ENCODE measurements at regions not wholly inside any gene's neighbourhood (a gene's known extent, or its start where the extent isn't known, plus 50 kb on each side); places are given as distances from the start of the nearest gene placed in this dataset.

DNA sequence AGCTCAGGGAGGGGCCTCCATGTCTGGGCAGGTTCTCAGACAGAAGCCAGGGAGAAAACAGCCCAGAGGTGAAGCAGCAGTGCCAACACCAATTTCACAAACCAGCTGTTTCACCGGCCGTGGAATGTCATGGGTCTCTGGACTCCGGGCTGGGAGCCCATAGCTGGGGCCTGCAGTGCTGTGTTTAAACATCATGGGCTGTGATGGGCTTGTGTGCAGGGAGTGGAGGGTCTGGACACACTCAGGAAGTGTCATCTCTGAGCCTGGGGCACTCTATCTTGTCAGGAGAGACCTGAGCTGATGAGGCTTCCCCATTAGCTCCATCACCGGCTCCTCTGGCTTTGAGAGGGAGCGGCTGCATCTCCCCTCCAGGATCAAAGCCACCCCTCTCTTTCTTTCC lies 173.6 kb upstream of the IGSF21 start:
- no peak for DNase-seq

DNA sequence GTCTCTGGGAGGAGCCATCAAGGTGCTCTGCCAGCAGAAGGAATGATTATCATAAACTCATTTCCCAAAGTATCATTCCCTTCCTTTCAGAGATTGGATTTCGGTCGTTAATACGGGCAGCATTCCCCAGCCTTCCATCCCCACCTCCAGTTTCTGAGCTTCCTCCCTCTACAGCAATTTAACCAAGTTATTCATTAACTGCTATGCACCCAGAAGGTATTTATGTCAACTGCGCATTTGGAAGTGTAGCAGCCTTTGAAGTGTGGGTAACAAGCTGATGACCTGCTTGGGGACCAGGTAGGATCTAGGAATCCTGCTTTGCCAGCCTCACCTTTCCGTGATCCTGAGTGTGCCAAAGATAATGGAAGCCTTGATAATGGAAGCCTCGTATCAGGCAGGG lies 172.4 kb upstream of the IGSF21 start:
- no peak for DNase-seq

DNA sequence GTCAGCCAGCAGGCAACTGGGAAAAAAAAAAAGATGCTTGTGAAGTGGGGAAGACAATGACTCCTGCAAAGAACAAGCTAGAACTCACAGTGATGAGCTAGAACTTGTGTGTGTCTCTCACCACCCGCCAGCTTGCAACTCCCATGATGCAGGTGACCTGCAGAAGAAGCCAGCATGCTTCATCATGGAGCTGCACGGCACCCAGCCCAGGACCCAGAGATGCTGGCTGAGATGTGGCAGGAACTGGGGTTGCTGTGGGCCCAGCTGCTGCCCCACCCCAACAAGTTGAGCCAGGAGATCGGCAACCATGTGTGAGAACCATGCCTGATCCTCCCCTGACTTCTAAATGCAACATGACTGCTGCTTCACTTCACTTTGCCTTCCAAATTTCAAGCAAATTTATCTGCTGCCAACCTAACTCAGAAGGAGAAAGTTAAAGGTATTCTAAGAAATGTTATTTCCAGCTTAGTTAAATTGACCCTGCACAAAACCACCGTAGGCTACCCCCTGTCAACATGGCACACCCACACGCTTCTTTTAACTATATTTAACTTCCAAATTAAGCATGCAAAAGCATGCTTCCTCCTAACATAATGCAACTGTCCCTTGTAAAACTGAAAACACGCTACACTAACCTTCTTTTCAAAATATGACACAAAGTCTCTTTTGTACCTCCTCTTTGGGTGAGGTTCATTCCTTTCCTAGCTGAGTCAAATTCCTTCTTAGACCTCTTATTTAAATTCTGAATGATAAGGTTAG lies 166.0 kb upstream of the IGSF21 start:
- no peak for DNase-seq

DNA sequence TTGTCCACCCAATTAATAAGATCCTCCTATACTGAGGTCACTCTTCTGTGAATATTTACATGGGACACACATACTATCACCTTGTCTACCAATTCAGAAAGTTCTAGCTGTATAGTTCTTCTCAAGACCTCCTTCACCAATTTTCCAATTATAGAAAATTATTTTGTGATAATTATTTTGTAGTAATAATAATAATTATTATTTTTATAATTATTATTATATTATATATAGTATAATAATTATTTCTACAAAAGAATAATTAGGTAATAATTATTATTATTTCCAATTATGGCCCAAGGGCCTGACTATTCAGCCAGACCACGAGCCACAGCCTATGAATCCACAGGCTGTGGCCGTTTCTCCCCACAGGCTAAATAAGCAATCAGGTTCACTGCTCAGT lies 164.1 kb upstream of the IGSF21 start:
- DNase-seq, result no peak

DNA sequence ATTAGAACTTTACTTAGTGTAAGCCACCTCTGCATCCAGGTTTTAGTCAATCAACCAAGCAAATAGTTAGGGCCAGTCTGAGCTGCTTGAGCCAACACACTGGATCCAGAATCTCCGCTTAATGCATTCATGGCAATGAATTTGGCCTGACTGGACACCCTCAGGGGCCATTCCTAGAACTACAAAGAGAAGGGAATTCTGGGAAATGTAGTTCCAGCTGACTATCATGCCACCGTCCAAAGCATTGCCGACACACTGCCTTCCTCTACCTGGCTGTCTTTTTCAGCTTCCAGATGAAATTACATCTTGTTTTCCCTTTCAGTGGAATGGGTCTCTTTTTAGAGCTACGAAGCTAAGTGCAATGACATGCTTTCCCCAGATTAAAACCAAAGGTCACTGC lies 163.0 kb upstream of the IGSF21 start:
- DNase-seq, result no peak

DNA sequence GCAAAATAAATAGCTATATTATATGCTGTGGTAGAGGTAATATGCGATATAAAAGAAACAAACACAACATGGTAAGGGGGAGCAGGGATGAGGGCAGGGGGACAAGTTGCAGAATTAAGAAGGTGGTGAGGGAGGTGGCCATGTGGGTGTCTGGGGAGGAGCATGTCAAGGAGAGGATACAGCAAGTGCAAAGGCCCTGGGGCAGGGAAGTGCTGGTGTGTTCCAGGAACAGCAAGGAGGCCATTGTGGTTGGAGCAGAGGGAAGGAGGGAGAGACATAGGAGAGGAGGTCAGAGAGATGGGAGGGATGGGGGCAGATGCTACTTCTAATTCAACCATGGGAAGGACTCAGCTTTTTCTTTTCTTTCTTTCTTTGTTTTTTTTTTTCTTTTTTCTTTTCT lies 161.2 kb upstream of the IGSF21 start:
- DNase-seq, result no peak

DNA sequence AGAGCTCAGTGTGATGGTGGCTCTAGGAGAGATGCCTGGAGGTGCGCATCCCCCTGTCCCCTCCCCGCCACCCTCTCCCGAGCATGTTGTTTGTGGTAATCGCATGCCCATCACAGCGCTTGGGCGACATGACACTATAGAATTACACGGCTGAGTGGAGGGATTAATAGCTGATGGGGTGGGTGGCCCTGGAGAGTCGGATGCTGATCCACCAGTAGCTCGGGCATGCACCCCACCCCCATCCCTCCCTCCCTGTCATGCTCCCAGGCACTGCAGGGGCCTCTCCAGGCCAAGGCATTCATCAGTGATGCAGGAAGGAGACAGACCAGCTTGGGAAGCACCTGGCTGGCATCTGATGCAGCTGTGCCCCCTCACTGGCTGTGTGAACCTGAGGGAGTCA lies 159.0 kb upstream of the IGSF21 start:
- peak; percentile 29 for DNase-seq

DNA sequence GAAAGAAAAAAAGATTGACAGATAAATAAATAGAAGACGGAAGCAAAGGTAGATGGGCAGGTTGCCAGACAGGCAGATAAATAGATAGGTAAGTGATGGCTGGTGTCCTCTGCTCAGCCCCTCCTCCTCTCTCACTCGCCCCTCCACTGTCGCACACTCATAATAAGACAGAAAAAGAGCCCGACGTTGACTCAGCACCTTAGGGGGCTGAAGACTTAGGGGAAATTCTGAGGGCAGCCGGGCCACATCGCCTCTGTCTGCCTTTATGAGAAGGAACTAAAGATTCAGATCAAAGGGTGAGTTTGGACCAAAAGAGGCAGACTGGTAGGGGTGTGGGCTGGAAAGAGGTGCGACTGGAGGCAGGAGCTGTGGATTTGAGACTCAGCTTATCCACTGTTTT lies 158.1 kb upstream of the IGSF21 start:
- DNase-seq, result no peak

DNA sequence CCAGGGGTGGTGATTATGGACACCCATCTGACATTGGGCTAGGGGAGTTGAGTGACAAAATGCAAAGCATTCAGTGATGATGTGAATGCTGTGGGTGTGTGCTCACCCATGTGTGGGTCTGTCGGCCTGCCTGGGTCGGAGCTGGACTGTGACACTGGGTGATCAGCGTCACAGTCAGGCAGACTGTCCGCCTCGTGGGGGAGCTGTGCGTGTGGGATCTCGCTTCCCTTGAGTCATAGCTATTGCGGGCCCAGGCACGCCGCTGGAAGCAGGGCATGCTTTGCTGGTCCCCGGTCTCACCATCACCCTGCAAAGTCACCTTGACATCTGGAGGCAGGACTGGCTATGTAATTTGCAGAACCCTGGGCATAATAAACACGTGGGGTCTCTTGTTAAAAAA lies 156.9 kb upstream of the IGSF21 start:
- no peak for DNase-seq

DNA sequence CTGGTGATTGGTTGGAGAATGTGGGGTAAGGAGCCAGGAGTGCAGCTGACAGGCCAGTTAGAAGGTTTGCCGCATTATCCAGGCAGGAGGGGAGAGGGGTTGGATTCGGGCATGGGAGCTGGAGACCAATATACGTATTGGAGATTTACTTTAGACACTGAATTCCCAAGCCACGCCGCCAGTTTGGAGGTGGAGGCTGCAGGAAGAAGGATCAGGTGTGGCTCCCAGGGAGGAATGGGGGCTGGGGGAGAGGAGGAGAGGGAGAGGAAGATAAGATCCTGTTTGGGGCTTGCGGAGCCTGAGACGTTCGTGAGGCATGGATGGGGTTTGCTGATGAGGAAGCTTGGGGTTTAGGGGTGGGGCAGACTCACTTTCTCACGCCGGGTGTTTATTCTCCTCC lies 155.1 kb upstream of the IGSF21 start:
- no peak for DNase-seq

DNA sequence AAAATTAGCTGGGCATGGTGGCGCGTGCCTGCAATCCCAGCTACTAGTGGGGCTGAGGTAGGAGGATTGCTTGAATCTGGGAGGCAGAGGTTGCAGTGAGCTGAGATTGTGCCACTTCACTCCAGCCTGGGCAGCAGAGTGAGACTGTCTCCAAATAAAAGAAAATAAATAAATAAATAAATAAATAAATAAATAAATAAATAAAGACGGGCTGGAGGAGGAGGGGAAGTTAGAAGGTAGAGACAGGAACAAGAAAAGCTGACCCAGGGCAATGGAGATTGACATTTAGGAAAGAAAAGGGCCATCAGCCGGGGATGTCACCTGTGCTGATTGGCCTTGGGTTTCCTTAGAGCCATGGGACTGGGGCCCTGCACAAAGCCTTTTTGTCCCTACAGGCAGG lies 153.7 kb upstream of the IGSF21 start:
- DNase-seq, result no peak

DNA sequence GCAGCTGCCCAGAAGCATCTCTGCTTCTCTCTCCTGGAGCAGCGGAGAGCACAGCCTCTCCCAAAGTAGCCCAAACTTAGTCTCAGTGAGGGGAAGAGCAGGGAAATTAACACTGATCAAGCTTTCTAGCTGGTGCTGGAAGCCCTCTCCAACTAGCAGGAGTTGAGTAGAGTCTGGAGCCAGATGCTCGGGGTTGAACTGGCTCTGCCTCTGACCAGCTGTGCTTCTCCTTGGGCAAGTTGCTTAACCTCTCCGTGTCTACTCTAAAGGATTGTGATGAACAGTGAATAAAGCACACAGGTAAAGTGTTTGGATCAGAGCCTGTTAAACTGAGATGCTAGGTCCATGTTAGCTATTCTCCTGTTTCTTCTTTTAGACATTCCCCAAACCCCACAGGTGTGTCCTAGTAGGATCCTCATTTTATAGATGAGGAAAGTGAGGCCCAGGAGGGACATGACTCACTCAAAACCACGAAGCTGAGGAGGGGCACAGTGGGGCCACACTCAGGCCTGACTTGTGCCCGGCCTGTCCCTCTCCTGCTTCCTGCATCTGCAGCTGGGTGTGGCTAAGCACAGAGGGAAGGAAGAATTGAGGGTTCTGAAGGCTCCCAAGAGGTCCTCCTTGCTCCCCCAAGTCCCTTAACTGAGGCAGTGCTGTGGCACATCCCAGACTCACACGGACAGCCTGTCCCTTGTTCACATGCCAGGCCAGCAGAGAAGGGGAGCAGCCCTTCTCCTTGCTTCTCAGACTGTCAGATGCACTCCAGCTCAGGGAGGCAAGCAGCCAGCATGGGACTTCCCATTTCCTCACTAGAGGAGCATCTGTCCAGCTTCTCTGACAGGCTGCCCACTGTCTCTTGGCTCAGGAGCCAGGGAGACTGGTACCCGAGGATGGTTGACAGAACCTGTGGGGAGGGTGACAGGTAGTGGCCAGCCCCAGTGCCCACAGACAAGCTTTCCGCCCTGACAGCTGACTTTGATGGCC lies 152.0 kb upstream of the IGSF21 start:
- DNase-seq, result no peak

DNA sequence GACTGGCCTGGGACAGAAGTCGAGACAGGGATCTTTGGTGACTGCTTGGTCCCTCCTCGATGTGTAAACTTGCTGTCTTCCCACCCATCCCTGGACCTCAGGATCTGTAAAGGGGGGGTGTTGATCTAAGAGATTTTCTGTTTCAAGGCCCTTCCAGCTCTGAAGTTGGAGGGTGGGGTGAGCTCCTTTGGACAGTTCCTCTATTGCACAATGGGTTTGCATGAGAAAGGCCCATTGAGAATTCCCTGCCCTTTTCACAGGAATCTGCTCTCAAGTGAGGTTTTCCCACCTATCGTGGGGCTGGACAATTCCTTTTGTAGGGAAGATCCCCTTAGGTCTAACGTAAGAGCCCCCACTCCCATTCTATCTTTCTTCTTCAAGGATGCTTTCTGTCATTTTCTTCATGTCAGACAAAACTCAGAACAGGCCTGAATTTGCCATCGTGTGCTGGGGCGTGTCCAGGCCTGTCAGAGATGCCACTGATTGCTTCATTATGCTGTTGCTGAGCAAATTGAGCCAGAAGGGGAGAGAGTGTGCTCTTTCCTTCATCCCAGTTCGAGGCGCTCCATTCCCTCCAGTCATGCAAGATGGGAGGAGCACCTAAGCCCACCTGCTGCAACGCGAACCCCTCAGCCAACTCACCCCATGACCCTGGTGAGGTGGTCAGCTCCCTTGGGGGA lies 149.9 kb upstream of the IGSF21 start:
- DNase-seq, result peak; percentile 58

DNA sequence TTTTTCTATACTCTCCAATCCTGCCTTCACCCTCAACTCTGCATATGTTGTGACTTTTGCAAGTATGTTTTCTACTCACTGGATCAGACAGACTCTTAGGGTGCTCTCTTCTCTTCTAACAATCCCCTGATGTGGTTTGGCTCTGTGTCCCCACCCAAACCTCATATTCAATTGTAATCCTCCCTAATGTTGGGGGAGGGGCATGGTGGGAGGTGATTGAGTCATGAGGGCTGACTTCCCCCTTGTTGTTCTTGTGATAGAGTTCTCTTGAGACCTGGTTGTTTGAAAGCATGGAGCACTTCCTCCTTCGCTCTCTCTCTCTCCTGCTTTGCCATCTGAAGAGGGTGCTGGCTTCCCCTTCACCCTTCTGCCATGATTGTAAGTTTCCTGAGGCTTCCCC lies 148.9 kb upstream of the IGSF21 start:
- peak; percentile 28 for DNase-seq

DNA sequence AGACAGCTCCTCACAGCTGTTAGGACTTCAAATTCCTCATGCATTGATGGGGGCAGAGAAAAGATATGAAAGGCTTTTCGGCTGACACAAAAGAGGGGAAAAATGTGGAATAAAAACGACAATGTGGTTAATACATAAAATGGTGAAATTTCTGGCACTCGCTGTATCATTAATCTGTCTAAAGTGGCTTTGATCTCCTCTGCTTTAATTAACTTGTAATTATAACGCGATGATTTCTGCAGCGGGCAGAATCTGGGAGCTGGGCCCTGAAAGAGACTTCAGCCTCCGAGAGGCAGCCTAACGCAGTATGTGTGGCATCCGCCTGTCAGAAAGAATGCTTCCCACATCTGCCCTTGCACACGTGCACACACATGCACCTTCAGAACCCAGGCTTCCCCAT lies 144.1 kb upstream of the IGSF21 start:
- DNase-seq, result no peak

DNA sequence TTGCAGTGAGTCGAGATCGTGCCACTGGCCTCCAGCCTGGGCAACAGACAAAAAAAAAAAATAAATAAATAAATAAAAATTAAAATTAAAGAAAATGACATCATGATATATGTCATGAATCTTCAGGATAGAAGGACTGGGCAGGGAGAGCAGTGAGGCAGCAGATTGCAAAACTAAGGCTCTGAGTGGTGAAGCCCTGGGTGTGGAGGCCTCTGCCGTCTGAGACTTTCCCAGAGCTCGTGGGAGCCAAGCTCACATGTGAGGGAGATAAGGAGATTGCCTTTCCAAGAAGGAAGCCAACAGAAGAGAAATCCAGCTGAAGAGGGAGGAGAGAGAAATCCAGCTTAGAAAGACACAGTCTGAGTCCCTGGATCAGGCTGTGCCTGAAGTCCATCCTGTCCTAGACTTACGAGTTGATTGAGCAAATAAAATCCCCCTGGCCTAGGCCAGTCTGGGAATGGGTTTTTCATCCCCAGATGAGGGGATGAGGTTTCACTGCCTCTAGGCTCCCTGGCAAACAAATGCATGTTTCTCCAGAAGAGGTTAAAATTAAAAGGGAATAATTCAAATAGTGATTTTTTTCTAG lies 142.0 kb upstream of the IGSF21 start:
- DNase-seq, result no peak

DNA sequence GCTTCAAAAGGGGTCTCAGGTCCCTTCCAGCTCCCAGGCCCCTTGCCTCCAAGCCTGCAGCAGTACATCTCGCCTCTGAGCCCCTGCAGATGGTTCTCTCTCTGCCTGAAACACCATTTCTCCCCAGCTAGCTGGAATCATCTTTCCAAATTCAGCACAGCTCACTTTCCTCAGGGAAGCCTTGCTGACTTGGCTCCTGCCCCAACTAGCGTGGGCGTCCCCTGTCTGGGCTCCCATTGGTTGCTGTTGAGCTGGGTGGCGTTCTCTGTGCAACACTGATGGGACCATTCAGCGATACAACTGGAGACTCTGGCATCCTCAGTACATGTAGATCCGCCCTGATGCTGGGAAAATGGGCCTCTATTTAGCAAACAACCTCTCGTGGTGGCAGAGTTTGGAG lies 141.3 kb upstream of the IGSF21 start:
- no peak for DNase-seq

DNA sequence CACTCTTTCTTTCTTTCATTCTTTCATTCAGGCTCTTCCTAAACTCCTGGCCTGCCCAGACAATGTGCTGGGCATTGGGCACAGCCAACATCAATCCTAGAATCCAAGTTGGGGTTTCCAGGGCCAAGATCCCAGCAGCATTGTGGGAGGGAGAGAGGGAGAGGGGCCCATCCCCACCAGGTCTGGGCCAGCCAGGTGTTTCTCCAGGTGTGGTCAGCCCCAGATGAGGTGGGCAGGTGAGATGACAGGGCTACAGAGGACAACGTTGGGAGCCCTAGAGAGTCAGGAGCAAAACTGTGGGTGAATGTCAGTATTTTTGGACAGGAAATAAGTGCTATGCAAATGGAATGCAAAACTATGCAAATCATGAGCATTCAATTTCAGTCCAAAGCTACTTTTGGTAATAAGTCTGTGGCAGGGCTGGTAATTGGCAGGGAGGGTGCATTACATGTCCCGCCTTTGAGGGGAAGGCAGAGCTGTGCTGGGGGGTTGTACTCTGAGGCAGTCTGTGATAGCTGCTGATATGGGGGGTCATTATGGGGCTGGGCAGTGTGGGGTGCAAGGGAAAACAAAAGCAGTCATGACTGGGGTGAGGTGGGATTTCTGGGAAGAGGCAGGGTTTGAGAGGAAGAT lies 139.9 kb upstream of the IGSF21 start:
- DNase-seq, result no peak

DNA sequence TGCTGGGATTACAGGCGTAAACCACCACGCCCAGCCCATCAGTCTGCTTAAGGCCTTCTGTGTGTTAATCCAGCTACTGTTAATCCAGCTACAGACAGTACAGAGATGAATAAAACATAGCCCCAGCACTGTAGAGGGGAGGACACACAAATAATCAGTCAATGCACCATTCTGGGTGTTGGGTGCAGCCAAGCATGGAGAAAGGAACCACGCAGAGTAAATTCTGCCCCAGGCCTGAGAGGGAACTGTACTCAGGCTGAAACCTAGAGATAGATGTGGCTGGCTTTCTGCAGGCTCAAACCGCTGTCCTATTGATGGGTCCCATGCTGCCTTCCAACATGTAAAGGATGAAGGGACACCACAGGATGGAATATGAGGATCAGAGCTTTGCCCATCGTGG lies 136.8 kb upstream of the IGSF21 start:
- no peak for DNase-seq

DNA sequence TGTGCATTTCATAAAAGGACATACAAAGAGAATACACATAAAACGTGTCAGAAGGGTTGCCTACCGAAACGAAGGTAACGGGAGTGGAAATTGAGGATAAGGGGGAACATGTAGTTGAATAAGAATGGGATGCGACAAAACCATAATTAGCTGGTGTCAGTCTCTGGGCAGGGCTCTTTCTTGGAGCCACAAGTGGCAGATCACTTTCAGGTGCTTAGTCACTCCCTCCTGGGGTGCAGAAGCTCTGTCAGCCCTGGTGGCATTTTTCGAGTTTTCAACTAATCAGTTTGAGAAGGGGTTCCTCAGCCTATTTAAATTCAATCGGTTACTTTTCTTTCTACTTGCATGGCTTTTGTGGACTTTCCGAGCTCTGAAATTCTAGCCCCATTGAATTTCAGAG lies 133.9 kb upstream of the IGSF21 start:
- no peak for DNase-seq

DNA sequence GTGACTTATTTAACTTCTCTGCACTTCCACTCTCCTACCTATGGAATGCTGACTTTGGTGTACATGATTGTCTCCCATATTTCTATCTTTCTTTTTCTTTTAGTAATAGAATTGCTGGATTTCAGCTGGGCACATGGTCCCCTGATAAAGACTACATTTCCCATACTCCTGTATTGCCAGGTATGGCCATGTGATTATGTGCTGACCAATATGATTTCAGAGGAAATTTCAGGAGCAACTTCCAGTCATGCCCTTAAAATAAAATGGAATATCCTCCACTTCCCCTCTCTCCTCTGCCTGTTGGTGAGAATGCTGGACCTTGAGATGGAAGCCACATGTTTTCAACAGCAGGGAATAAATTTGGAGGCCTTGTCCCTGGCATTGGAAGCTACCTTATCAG lies 130.7 kb upstream of the IGSF21 start:
- DNase-seq, result no peak

DNA sequence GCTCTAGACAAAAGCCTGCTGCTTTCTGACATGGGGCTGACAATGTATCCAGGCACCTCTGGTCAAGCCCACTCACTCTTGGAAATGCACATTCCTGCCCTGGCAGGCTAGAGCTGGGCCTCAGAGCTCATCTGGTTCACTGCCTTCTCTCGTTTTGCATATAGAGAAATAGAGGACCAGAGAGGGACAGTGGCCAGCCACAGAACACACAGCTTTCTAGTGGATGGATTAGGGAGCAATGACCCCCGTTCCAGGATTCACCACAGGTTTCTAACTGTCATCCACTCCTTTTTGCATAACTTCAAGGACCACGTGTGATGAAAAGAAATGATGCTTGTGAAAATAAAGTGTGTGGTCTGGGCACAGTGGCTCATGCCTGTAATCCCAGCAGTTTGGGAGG lies 129.6 kb upstream of the IGSF21 start:
- DNase-seq, result no peak

DNA sequence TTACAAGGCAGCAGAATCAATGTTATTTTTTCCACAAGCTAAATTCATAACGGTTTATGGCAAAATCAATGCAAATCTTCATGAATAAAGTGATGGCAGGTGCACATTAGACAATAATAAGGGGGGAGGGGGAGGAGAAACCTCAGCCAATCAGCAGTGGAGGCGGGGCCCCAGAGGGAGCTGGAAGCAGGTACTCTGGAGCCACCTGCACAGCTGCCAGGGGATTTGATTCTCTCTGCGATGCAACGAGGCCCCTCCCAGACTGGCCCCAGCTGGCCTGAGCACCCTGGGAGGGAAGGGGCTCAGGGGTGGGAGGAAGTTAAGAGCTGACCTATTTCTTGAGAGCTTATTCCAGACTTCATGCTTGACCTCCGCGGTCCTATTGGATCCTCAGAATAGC lies 127.8 kb upstream of the IGSF21 start:
- DNase-seq, result peak; percentile 89
